SH-SY5Y (cell line): ENCODE measurements at regions not wholly inside any gene's neighbourhood (a gene's known extent, or its start where the extent isn't known, plus 50 kb on each side); places are given as distances from the start of the nearest gene placed in this dataset.

Experiments used
- GATA2 ChIP-seq: IDR thresholded peaks from 2 replicates; pipeline ENCODE4 v1.6.1; 2011; ENCODE audit warnings: mild to moderate bottlenecking, low read depth, low read length
- GATA3 ChIP-seq: IDR thresholded peaks from 2 replicates; pipeline ENCODE4 v1.6.1; 2011; ENCODE audit warnings: low read depth, mild to moderate bottlenecking, low read length, moderate library complexity

DNA sequence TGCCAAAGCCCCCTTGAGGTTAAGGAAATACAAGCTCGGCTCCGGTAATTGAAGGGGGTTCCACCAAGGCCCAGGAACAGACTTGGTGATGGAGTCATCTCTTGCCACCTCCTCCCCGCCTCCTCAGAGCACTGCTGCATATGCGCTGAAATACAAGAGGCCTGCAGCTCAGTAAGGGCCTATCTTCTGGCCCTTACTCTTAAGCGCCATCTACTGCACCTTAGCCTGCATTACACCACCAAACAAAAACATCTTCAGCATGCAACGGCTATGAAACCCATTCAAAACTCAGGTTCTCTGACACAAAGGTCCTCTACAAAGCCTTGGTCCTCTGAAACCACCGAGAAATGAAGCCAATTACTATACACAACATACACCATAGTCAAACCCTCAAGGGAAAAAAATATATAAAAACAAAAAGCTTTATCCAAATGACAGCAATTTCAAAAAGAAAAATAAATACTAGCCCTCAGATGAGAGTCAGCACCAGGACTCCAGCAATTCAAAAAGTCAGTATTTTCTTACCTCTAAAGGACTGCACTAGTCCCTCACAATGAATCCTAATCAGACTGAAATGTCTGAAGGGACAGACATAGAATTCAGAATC lies 176.8 kb upstream of the TBX20 start:
- TF ChIP-seq GATA2 (no peak), GATA3 (no peak)
